HUDEP-2 (cell line): ENCODE measurements at regions not wholly inside any gene's neighbourhood (a gene's known extent, or its start where the extent isn't known, plus 50 kb on each side); places are given as distances from the start of the nearest gene placed in this dataset.
"Not testable (repeated sequence)": the region's sequence is repeated elsewhere in the genome, so short reads cannot be mapped to it uniquely, and the experiment has no call there.

Source experiments
- DNase-seq, 76 experiments: peaks; one replicate each; lab custom pipeline; 2025; ENCODE audit not compliant: unreplicated experiment in 76 of 76; lab: John Stamatoyannopoulos, UW

DNA sequence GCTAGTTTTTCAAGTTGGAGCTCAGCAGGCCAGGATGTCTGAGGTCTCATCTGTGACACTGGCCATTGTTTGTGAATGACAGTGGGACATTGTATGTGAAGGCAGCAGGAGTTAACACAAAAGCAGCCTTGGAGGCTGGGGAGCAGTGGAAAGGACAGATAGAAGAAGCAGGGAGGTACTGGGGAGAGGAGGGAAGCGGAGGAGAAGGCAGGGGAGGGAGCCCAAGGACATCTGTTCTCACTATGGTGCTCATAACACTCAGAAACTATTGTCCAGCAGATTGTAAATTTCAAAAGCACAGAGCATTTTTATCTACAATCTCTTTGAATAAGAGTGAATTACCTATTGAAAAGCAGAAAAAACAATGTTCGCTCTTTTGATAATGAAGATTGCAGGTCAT, 253.6 kb upstream of the DIPK2B start:
- DNase-seq = no peak

DNA sequence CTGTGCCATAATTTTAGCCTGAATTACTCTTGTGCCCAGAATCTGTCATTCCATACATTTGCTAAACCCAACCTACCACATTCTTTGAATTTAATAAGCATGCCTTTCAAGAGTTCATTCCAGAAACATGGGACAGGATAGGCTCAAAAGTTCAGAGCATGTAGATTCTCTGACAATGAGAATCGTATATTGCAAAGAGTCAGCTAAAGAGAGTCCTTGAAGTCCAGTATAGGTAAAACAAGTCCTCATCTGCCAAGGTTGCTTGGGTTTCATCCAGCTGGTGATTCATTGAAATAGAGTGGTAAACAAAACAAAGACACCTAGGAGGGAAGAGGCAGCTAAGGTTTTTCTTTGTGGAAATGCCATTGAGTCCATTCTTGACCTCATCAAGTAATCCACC, 249.3 kb upstream of the DIPK2B start:
- DNase-seq = no peak

DNA sequence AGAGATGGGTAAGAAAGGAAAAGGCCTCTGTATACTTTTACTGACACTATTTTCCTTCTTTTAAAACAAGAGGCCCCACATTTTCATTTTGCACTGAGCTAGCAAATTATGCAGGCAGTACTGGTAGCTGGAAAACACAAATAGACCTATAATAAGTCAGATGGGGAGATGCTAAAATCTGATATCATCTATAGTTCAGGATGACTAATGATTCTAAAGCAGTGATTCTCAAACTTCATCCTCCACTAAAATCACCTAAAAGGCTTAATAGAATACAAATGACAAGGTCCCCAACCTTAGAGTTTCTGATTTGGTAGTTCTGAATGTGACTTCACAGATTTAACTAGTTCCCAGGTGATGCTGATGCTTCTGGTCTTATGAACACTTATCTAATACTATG, 247.3 kb upstream of the DIPK2B start:
- no peak for DNase-seq

DNA sequence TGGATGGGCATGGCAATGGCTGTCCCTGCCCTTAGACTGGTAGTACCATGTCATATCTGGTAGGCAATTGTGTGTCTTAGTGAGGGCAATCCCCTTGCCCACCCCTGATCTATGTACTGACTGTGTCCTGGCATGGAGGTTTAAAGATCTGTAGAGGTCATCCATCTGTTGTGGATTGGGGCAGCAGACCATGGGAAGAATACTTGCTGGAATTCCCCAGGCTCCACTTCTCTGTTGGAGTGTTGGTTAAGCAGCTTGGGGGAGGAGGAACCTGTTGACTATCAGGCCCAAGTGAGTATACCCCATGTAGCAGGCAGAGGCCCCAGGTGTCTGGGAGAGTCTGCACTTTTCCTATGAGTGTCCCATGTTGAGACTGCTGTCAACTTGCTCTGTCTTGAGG, 246.7 kb upstream of the DIPK2B start:
- DNase-seq = no peak

DNA sequence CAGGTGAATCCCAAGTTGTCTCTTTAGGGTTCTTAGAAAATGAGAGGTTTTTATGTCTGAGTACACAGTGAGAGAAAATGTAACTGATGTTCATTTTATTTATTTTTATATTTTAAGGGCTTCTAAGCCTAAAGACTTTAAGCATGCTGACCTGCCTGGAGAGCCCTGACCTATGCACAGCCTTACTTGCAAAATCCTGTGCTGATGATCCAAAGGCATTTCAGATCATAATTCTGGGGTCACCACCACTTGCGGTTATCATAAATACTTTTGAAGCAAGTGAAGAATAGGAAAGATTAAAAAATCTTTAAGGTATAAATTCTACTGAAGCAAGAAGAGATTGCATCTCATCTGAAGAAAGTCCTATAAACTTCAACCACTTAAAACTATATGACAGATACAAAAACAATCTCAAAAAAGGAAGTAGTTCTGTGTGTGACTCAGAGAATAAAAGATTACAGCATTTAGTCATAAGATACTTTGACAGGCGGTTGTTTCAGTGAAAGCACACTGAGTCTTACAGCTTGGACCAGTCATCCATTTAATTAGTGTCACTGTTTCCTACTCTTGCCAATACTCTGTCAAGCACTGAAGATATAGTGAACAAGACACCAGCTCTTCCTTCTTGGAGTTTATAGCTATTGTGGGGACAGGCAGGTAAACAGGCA, 245.2 kb upstream of the DIPK2B start:
- no peak for DNase-seq

DNA sequence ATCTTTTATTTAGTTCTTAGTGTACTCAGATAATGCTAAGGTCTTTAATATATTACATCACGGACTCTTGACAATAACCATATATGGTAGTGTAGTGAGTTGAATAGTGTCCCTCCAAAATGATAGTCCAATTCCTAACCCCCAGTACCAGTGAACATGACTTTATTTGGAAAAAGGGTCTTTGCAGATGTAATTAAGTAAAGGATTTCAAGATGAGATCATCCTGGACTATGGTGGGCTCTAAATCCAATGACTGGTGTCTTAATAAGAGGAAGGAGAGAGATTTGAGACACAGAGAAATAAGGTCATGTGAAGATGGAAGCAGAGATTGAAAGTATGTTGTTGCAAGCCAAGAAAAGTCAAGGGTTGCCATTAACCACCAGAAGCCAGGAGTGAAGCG, 236.5 kb upstream of the DIPK2B start:
- DNase-seq = no peak

DNA sequence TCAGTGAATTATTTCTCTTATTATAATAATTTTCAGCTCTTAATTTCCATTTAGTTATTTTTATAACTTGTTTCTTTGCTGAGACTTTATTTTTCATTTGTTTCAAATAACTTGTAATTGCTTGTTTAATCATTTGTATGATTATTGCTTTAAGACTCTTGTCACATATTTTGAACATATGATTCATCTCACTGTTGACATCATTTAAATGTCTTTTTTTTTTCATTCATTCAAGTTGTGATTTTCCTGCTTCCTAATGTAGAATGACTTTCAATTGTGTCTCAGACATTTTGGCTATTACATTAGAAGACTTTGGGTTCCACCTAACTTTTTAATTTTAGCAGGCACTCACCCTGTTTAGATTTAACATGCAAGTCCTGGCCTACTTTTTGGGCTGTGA, 234.8 kb upstream of the DIPK2B start:
- DNase-seq = no peak

DNA sequence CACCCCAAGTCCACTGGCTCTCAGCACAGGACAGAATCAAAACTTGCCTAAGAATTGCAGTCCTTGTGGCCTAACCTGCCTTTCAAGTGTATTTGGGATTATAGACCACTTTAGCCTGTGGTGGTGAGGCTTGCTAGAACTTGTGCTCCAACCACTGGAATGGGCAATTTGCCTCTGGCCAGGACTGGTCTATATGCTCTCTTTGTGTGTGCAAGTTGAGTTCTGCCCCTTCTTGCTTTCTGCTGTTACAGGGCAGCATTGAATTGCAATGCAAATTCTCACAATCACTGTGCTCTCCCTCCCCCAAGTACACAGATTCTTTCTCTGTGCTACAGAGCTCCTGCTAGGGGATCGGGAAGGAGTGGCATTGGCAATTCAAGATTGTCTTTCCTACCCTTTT, 233.6 kb upstream of the DIPK2B start:
- DNase-seq = no peak

DNA sequence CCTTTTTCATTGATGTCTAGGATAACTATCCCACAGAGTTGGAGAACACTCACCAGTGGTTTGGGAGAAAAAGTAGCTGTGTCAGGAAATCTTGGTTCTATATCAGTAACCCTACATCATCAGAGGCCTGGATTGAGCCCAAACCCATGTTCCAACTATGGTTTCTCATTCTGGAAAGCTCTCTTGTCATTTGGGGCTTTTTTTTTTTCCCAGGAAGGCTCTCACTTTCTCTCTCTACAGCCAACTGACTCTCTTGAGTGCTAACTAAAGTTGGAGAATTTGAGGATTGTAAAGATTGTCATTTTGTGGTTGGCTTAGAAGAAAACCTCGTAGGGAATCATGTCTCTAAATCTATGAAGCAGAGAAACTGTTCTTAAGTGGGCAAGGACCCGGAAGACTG, 228.2 kb upstream of the DIPK2B start:
- DNase-seq = no peak

DNA sequence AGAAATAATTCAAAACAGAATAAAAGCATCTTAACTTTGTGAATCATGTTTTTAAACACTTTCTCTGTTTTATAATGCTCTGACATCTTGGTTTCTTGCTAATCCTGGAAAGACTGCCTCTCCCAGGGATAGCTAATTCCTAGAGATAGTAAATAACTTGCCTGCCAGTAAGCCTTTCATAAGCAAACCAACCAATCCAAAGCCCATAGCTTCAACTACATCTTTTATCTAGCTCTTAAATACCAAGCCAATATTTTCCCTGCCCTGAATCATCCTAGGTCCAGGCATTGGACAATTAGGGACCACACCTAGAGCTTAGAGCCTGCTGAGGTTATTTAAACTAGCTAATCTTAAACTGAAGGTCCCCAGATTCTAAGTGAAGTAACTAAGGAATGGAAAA, 223.7 kb upstream of the DIPK2B start:
- no peak for DNase-seq

DNA sequence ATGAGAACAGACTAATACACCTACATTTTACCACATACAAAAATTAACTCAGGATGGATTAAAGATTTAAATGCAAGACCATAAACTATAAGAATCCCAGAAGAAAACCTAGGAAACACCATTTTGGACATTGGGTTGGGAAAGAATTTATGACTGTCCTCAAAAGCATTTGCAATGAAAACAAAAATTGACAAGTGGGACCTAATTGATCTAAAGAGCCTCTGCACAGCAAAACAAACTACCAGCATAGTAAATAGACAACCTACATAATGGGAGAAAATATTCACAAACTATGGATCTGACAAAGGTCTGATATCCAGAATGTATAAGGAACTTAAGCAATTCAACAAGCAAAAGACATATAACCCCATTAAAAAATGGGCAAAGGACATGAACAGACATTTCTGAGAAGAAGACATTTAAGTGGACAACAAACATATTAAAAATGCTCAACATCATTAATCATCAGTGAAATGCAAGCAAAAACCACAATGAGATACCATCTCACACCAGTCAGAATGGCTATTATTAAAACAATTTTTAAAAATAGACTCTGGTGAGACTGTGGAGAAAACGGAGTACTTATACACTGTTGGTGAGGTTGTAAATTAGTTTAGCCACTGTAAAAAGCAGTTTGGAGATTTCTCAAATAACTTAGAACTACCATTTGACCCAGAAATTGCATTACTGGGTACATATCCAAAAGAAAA, 221.7 kb upstream of the DIPK2B start:
- DNase-seq = no peak

DNA sequence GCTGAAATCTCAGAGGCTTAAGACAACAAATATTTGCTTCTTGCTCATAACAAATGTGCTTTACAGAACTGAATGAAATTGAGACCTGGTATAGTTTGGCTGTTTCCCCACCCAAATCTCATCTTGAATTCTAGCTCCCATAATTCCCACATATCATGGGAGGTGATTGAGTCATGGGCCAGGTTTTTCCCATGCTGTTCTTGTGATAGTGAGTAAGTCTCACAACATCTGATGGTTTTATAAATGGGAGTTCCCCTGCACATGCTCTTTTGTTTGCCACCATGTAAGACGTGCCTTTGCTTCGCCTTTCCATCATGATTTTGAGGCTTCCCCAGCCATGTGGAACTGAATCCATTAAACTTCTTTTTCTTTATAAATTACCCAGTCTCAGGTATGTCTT, 221.1 kb upstream of the DIPK2B start:
- no peak for DNase-seq

DNA sequence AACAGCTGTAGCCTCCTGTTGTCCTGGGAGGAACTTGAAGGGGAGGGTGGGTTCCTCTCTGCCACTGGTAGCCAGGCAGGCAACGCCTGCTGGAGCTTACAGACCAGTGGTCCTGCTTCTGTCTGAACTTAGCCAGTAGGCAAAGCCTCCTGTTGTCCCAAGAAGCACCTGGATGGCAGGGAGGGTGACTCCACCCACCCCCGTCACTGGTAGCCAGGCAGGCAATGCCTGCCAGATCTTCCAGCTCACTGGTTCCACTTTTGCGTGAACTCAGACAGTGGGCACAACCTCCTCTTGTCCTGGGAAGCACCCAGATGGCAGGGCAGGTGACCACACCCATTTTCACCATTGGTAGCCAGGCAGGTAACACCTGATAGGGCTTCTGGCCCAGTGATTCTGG, 203.5 kb upstream of the DIPK2B start:
- no peak for DNase-seq

DNA sequence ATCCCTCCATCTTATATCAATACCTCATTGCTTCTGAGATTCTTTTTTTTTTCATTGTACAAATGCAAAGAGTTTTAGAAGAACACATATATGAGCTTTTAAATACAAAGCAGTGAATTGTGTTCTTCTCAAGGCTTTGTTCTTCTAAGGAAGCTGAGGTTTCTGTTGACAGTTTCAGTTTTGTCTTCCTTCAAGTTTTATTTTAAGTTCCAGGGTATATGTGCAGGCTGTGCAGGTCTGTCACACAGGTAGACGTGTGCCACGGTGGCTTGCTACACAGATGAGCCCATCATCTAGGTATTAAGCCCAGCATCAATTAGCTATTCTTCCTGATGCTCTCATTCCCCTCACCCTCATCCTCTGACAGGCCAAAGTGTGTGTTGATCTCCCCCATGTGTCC, 201.2 kb upstream of the DIPK2B start:
- no peak for DNase-seq

DNA sequence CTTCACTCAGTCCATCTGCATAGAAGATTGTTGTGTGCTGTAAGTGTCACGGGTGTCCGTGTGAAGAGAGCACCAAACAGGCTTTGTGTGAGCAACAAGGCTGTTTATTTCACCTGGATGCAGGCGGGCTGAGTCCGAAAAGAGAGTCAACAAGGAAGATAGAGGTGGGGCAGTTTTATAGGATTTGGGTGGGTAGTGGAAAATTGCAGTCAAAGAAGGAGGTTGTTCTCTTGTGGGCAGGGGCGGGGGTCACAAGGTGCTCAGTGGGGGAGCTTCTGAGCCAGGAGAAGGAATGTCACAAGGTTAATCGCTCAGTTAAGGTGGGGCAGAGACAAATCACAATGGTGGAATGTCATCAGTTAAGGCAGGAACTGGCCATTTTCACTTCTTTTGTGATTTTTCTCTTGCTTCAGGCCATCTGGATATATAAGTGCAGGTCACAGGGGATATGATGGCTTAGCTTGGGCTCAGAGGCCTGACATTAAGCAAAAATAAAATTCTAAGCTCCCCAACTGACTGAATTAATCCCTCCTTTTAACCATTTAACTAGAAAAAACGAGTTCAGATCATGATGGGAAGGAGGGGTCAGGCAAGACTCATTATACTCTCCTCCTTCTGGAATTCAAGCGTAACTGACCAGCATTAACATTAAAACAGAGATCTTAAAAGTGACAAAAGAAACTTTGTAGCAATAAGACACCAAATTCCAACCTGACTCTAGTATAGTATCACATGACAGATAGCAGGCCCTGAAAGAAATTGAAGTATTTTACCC, 200.5 kb upstream of the DIPK2B start:
- DNase-seq = not testable (repeated sequence)

DNA sequence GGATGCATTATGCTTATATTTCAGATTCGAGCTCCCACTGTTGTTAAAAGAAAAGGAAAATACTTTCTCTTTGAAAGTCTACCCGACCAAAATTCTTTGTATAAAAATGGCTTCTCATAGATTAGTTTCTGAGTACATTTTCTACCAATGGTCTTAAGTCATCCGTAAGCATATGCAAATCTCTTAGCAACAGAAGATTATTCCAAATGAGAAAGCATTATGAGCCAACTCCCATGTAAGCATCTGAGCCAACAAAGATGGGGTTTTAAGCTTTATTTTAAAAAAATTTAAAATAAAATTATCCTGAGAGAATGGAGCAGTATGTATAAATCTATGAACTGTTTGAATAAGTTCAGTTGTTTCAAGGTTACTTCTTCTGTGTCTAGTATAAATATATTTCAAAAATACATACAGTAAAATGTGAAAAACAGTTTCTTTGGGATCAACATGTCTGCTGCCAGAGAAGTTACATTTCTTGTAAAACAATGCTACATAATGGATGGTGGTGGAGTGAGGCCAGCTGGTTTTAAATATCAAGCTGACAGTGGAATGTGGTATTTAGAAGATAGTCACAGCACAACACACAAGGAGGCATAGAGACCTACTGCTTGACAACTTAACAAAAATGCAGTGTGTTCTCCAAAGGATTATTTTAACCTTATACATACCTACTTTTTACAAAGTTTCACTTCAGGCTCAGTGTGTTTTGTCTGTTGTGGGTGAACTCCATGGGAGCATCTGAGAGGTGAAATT, 199.5 kb upstream of the DIPK2B start:
- DNase-seq = no peak

DNA sequence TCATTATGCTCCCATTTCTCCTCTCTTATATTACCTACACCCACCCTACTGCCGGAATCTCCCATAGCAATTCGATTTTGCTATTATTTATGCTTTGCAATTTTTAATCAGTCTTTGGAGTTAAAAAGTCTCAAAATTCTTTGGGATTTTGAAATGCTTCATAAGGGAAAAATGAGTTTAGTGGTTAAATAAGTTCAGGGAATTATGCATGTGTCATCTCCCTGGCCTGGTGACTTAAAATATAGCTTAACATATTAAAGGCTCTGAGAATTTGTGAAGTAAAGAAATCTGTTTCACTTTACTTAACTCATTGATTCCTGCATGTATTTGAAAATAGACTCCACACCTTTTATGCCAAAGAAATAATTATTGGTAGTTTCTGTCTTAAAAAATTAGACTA, 185.1 kb upstream of the DIPK2B start:
- DNase-seq = no peak

DNA sequence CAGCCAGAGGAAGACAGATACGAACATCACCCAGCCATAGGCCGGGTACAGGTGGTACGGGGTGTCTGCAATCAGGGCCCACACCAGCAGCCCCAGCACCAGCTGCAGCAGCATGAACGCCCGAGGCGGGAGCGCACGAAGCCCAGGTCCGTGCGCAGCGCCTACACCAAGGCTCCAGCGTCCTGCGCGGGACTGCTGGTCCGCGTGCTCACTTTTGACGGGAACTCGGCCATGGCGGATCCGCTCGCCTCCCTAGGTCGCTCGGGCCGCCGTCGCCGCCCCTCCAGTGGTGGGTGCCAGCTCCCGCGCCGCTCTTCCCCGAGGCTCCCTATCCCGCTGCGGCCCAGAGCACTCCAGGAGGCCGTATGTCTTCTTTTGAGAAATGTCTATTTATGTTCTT, 181.2 kb upstream of the DIPK2B start:
- no peak for DNase-seq

DNA sequence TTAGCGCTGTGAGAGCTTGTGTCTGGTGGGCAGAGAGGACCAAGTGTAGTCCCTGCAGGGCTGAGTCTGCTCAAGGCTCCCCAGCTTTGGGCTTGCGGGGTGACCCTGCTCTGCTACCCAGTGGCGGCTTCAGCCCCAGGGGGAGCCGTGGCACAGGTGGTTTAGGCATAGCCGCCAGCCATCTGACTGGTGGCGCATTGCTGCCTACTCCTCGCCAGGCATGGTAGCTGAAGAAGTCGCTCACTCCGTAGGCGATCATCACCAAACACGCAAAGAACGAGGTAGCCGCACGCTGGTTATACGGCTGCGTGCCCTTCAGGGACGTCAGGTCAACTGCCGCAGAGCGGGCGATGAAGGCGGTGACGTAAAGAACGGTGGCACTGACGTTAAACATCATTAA, 180.7 kb upstream of the DIPK2B start:
- DNase-seq = no peak

DNA sequence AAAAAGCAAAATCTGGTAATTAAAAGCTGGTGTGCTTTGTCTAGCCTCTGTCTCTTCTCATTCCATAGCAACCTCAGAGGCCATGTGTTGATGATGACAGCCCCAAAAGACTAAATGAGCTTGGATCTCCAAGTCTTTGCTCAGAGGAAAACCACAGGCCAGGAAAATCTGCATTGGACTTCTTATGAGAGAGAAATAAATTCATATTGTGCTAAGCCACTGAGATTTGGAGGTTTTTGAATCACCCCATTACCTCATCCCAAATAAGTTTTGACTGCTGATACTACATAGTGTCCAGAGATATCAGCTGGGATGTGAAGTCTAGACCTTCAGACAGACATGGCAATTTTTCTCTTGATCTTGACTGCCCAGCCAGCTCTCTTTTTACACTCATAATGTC, 178.6 kb upstream of the DIPK2B start:
- no peak for DNase-seq

DNA sequence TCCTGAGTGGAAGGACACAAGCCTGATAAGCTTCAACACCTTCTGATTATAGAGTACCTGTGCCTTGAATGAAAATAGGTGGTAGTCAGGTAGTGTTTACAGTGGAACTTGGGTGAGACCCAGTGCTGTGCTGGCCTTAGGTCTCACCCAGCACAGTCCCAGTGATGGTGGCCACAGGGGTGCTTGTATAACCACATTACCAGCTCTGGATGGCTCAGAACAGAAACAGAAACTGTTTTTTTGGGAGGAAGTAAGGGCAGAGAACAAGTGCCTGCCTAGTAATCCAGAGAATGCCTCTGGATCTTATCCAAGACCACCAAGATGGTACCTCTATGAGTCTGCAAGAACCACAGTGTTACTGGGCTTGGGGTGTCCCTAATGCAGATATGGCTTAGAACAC, 171.5 kb upstream of the DIPK2B start:
- no peak for DNase-seq
